ENCODE measurements at regions not wholly inside any gene's neighbourhood (a gene's known extent, or its start where the extent isn't known, plus 50 kb on each side); places are given as distances from the start of the nearest gene placed in this dataset.

DNA sequence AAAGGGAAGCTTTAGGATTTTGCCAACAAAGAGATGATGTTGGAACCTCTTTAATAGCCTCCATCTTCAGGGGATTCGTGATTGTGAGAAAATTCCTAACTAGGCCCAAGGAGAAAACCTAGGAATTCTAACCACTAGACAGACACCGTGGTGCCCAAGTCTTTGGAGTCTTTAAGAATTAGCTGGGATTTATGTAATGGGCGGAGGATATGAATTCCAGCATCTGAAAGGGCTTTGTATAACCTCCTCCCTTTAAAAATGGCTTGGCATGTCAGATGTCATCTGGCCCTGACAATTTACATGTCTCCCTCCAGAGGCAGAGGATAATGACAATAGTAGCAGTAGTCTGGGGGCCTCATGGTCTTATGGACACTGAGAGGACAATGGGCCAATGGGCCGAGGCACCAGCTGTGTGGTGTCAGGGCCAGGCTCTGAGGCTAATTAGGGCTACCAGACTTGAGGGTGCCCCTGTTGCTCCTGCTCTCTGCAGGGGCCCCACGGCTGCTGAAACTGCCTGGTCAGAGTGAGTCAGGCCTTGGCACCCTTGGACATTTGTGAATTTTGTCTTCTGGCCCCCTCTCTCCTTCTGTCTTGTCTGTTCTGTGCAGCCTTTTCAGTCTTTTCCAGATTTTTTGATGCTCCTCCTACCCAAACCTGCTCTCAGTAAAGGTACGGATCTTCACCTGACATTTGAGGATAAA lies 113.9 kb downstream of the EDN1 start:
- no peak overlapping the region for H2AFZ ChIP-seq (ENCODE audit: low read depth, low read length)
- no peaks in the 10 kb centered on the region for H3K79me2 ChIP-seq (ENCODE audit: low read length)
- no peaks in the 10 kb centered on the region for H3K27me3 ChIP-seq (ENCODE audit: low read depth, low read length)
- H4K20me1 ChIP-seq (ENCODE audit: insufficient read depth, low read length): no peaks in the 10 kb centered on the region
- H3K9me3 ChIP-seq (ENCODE audit: insufficient read depth, low read length): no peaks in the 10 kb centered on the region
- H3K4me2 ChIP-seq (ENCODE audit: low read length): no peak overlapping the region
- no peaks in the 10 kb centered on the region for H3K4me1 ChIP-seq (ENCODE audit: low read length)
- no peak overlapping the region for H3K4me3 ChIP-seq (ENCODE audit: low read length)
- no peak overlapping the region for H3K9ac ChIP-seq (ENCODE audit: low read length)
- no peaks in the 10 kb centered on the region for H3K36me3 ChIP-seq (replicated peaks; ENCODE audit: low read depth, low read length)
- no peak overlapping the region for H3K27ac ChIP-seq (ENCODE audit: low read length)
- TF ChIP-seq, protein P1, sequence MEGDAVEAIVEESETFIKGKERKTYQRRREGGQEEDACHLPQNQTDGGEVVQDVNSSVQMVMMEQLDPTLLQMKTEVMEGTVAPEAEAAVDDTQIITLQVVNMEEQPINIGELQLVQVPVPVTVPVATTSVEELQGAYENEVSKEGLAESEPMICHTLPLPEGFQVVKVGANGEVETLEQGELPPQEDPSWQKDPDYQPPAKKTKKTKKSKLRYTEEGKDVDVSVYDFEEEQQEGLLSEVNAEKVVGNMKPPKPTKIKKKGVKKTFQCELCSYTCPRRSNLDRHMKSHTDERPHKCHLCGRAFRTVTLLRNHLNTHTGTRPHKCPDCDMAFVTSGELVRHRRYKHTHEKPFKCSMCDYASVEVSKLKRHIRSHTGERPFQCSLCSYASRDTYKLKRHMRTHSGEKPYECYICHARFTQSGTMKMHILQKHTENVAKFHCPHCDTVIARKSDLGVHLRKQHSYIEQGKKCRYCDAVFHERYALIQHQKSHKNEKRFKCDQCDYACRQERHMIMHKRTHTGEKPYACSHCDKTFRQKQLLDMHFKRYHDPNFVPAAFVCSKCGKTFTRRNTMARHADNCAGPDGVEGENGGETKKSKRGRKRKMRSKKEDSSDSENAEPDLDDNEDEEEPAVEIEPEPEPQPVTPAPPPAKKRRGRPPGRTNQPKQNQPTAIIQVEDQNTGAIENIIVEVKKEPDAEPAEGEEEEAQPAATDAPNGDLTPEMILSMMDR (IDR thresholded peaks at IDR 0.05; ENCODE audit: low read depth, low read length): no peak
- TF ChIP-seq EZH2phosphoT487 (IDR thresholded peaks at IDR 0.05; ENCODE audit: low read depth): no peak

DNA sequence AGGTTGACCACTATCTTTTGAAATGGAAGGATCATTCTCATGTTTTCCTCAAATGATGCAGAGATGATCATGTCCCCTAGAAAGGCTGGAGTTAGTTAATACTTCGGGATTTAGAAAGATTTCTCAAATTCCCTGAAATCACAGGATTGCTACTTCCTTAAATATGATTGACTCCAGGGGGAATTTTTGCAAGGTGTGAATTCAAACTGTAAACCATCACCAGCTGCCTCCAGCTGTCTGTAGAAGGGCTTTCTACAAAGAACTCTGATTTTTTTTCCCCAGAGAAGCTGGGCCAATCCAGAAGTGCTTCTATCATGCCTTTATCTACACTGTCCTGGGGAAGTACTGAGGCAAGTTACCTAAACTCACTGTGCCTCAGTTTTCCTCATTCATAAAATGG lies 114.5 kb downstream of the EDN1 start:
- Histone ChIP-seq H4K20me1 (ENCODE audit: insufficient read depth, low read length) (no peaks in the 10 kb centered on the region), H3K4me3 (ENCODE audit: low read length) (no peak overlapping the region), H2AFZ (ENCODE audit: low read depth, low read length) (no peak overlapping the region), H3K9me3 (ENCODE audit: insufficient read depth, low read length) (no peaks in the 10 kb centered on the region), H3K4me2 (ENCODE audit: low read length) (no peak overlapping the region), H3K4me1 (ENCODE audit: low read length) (no peaks in the 10 kb centered on the region), H3K79me2 (ENCODE audit: low read length) (no peaks in the 10 kb centered on the region), H3K27ac (ENCODE audit: low read length) (no peak overlapping the region), H3K9ac (ENCODE audit: low read length) (no peak overlapping the region), H3K36me3 (replicated peaks; ENCODE audit: low read depth, low read length) (no peaks in the 10 kb centered on the region), H3K27me3 (ENCODE audit: low read depth, low read length) (no peaks in the 10 kb centered on the region)
- TF ChIP-seq, protein P1 (IDR thresholded peaks at IDR 0.05; ENCODE audit: low read depth, low read length): no peak
- TF ChIP-seq EZH2phosphoT487 (IDR thresholded peaks at IDR 0.05; ENCODE audit: low read depth): no peak

DNA sequence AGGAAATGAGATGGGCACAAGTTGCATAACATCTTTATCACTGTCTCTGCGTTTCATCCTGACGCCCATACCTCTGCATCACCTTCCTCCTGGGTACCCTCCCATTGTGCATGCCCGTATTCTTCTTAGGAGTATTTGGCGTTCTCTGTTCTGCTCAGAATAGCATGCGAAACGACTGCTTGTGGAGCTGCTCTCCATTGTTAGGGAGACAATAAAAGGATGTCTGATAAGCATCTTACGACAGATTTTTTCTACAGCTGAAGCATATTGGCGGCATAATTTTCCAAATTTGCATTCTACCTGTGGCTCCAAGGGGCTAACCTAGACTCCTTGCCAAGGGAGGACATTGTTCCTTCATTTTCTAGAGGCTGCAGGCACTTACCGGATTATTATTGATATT lies 118.6 kb downstream of the EDN1 start:
- Histone ChIP-seq H3K4me1 (ENCODE audit: low read length) (no peaks in the 10 kb centered on the region), H3K4me2 (ENCODE audit: low read length) (no peak overlapping the region), H3K36me3 (replicated peaks; ENCODE audit: low read depth, low read length) (no peaks in the 10 kb centered on the region), H3K27me3 (ENCODE audit: low read depth, low read length) (0 out of 2 replicates have a peak, but pooled peaks cover 3% of the 10 kb centered on the region), H3K4me3 (ENCODE audit: low read length) (no peak overlapping the region), H3K27ac (ENCODE audit: low read length) (no peak overlapping the region), H4K20me1 (ENCODE audit: insufficient read depth, low read length) (no peaks in the 10 kb centered on the region), H3K79me2 (ENCODE audit: low read length) (no peaks in the 10 kb centered on the region), H3K9ac (ENCODE audit: low read length) (no peak overlapping the region), H3K9me3 (ENCODE audit: insufficient read depth, low read length) (no peaks in the 10 kb centered on the region), H2AFZ (ENCODE audit: low read depth, low read length) (no peak overlapping the region)
- TF ChIP-seq, protein P1 (IDR thresholded peaks at IDR 0.05; ENCODE audit: low read depth, low read length): no peak
- no peak for TF ChIP-seq EZH2phosphoT487 (IDR thresholded peaks at IDR 0.05; ENCODE audit: low read depth)

- Histone ChIP-seq H3K4me2 (ENCODE audit: low read length) (no peak overlapping the region), H3K9me3 (ENCODE audit: insufficient read depth, low read length) (no peaks in the 10 kb centered on the region), H3K27me3 (ENCODE audit: low read depth, low read length) (0 out of 2 replicates have a peak, but pooled peaks cover 3% of the 10 kb centered on the region), H3K79me2 (ENCODE audit: low read length) (no peaks in the 10 kb centered on the region), H3K4me1 (ENCODE audit: low read length) (no peaks in the 10 kb centered on the region), H3K36me3 (replicated peaks; ENCODE audit: low read depth, low read length) (no peaks in the 10 kb centered on the region), H2AFZ (ENCODE audit: low read depth, low read length) (no peak overlapping the region), H3K4me3 (ENCODE audit: low read length) (no peak overlapping the region), H3K27ac (ENCODE audit: low read length) (no peak overlapping the region), H4K20me1 (ENCODE audit: insufficient read depth, low read length) (no peaks in the 10 kb centered on the region), H3K9ac (ENCODE audit: low read length) (no peak overlapping the region)
- TF ChIP-seq, protein P1 (IDR thresholded peaks at IDR 0.05; ENCODE audit: low read depth, low read length): no peak
- TF ChIP-seq EZH2phosphoT487 (IDR thresholded peaks at IDR 0.05; ENCODE audit: low read depth): no peak
Measured at GRCh38 chr6:12410946-12411345, 120.8 kb downstream of the EDN1 start.
